SK-N-SH (cell line): ENCODE measurements at regions not wholly inside any gene's neighbourhood (a gene's known extent, or its start where the extent isn't known, plus 50 kb on each side); places are given as distances from the start of the nearest gene placed in this dataset.

Experiments
- CTCF ChIA-PET: fragments of 300-600, 350-600 bp; formaldehyde crosslinking; extraction: SDS; loops from one replicate; lab custom pipeline; 2021; lab: Yijun Ruan, JAX
- POLR2A ChIA-PET: fragments of 350-600 bp; sonication (Branson Sonifier 250); formaldehyde crosslinking; extraction: SDS; loops from one replicate; lab custom pipeline; 2020; ENCODE audit warnings: antibody characterized with exemption, inconsistent platforms; lab: Yijun Ruan, JAX
- DNase-seq: peaks from one replicate; pipeline ENCODE4 v3.0.0; 2012
- H2AFZ ChIP-seq: fragments of 200-600 bp; sonication (generic); 2 replicates; pipeline ENCODE4 v1.8.1; 2016; ENCODE audit warnings: antibody characterized with exemption, mild to moderate bottlenecking, low read depth
- H3F3A ChIP-seq: fragments of 200-600 bp; sonication (generic); replicated peaks from 2 replicates; pipeline ENCODE3; 2016; ENCODE audit warnings: antibody characterized with exemption, mild to moderate bottlenecking; ENCODE audit not compliant: insufficient read depth
- H3K27ac ChIP-seq, 2 experiments: fragments of 200-500 bp in 1 of 2; fragments of 200-600 bp in 1 of 2; sonication (Bioruptor generic) in 1 of 2; sonication (generic), shearing (Covaris generic) in 1 of 2; 2 replicates each; pipeline versions ENCODE4 v1.5.1 to v1.6.1; 2014 to 2016; ENCODE audit warnings: low read depth in 2 of 2, inconsistent platforms in 1 of 2, low read length in 1 of 2, mild to moderate bottlenecking in 1 of 2, mixed read lengths in 1 of 2
- H3K27me3 ChIP-seq: fragments of 200-600 bp; sonication (generic), shearing (Covaris generic); 2 replicates; pipeline ENCODE4 v1.6.1; 2016; ENCODE audit warnings: mixed run types; ENCODE audit not compliant: insufficient read depth
- H3K36me3 ChIP-seq, 2 experiments: fragments of 200-500 bp in 1 of 2; fragments of 200-600 bp in 1 of 2; sonication (Bioruptor generic) in 1 of 2; sonication (generic) in 1 of 2; replicated peaks in 1 of 2; 2 replicates each; pipeline versions ENCODE3 to v1.5.1; 2014 to 2016; ENCODE audit warnings: low read length in 1 of 2, mild to moderate bottlenecking in 1 of 2; ENCODE audit not compliant: insufficient read depth in 2 of 2, control insufficient read depth in 1 of 2
- H3K4me1 ChIP-seq, 2 experiments: fragments of 200-500 bp in 1 of 2; fragments of 200-600 bp in 1 of 2; sonication (Bioruptor generic) in 1 of 2; sonication (generic), shearing (Covaris generic) in 1 of 2; 2 replicates each; pipeline versions ENCODE4 v1.5.1 to v1.6.1; 2014 to 2016; ENCODE audit warnings: low read depth in 1 of 2, low read length in 1 of 2, mixed run types in 1 of 2; ENCODE audit not compliant: insufficient read depth in 2 of 2, control insufficient read depth in 1 of 2
- H3K4me2 ChIP-seq: fragments of 200-600 bp; sonication (generic), shearing (Covaris generic); 2 replicates; pipeline ENCODE4 v1.6.1; 2017; ENCODE audit warnings: mixed run types
- H3K4me3 ChIP-seq, 2 experiments: fragments of 200-500 bp in 1 of 2; fragments of 200-600 bp in 1 of 2; sonication (Bioruptor generic) in 1 of 2; sonication (generic), shearing (Covaris generic) in 1 of 2; 2 replicates each; pipeline versions ENCODE4 v1.5.1 to v1.8.1; 2014 to 2016; ENCODE audit warnings: low read depth in 2 of 2, inconsistent platforms in 1 of 2, low read length in 1 of 2, mild to moderate bottlenecking in 1 of 2, mixed read lengths in 1 of 2, moderate library complexity in 1 of 2
- H3K79me2 ChIP-seq: fragments of 200-600 bp; sonication (generic); 2 replicates; pipeline ENCODE4 v1.8.1; 2017; ENCODE audit warnings: mild to moderate bottlenecking; ENCODE audit not compliant: insufficient read depth
- H3K9ac ChIP-seq: fragments of 200-600 bp; sonication (generic); 2 replicates; pipeline ENCODE4 v1.6.1; 2017; ENCODE audit warnings: mixed run types
- H3K9me2 ChIP-seq: fragments of 200-600 bp; sonication (generic); 2 replicates; pipeline ENCODE4 v1.6.1; 2017; ENCODE audit warnings: mixed run types
- H3K9me3 ChIP-seq: fragments of 200-600 bp; sonication (generic); 2 replicates; pipeline ENCODE4 v1.6.1; 2017; ENCODE audit warnings: mixed run types, mild to moderate bottlenecking, moderate library complexity
- H4K20me1 ChIP-seq: fragments of 200-600 bp; sonication (generic); 2 replicates; pipeline ENCODE4 v1.6.1; 2017; ENCODE audit warnings: mild to moderate bottlenecking, mixed run types; ENCODE audit not compliant: insufficient read depth
- CHD2 ChIP-seq: fragments of 150-350 bp; IDR thresholded peaks from 2 replicates; pipeline ENCODE4 v1.6.1; 2018; ENCODE audit warnings: low read length; ENCODE audit not compliant: partially characterized antibody
- EP300 ChIP-seq, 2 experiments: IDR thresholded peaks; 2 replicates each; pipeline versions ENCODE4 v1.4.0 to v1.6.1; 2012; ENCODE audit warnings: borderline replicate concordance in 1 of 2, low read depth in 1 of 2, low read length in 1 of 2
- FOXJ3 ChIP-seq: sonication (generic); formaldehyde crosslinking; IDR thresholded peaks from 2 replicates; pipeline ENCODE4 v1.5.1; 2020; ENCODE audit warnings: mild to moderate bottlenecking, missing genetic modification reagents
- GATA2 ChIP-seq: sonication (generic); formaldehyde crosslinking; IDR thresholded peaks from 2 replicates; pipeline ENCODE4 v1.5.0; 2020; ENCODE audit warnings: mild to moderate bottlenecking, missing genetic modification reagents
- MEF2A ChIP-seq: IDR thresholded peaks from 2 replicates; pipeline ENCODE4 v1.4.0; 2012; ENCODE audit warnings: low read depth, borderline replicate concordance
- MXI1 ChIP-seq: IDR thresholded peaks from 2 replicates; pipeline ENCODE4 v1.6.1; 2012; ENCODE audit warnings: mild to moderate bottlenecking, low read depth, low read length, improper control_type of control experiment
- PBX3 ChIP-seq: IDR thresholded peaks from 2 replicates; pipeline ENCODE4; 2012
- RAD21 ChIP-seq: IDR thresholded peaks from 2 replicates; pipeline ENCODE4 v1.6.1; 2012; ENCODE audit warnings: mild to moderate bottlenecking, low read length
- RCOR1 ChIP-seq: fragments of 150-350 bp; IDR thresholded peaks from 2 replicates; pipeline ENCODE4 v1.6.1; 2017; ENCODE audit warnings: antibody characterized with exemption, low read length
- RFX5 ChIP-seq: IDR thresholded peaks from 2 replicates; pipeline ENCODE4 v1.6.1; 2012; ENCODE audit warnings: mild to moderate bottlenecking, improper control_type of control experiment, low read length
- SMC3 ChIP-seq: IDR thresholded peaks from 2 replicates; pipeline ENCODE4 v1.6.1; 2012; ENCODE audit warnings: low read depth, low read length, improper control_type of control experiment
- TCF12 ChIP-seq: IDR thresholded peaks from 2 replicates; pipeline ENCODE4 v1.4.0; 2012
- WGBS: methylation state at CpG from one replicate; pipeline ENCODE4 v1.1.6; 2017; ENCODE audit warnings: low lambda C conversion rate; 5-methylcytosine and 5-hydroxymethylcytosine counted together
- TF ChIP-seq, protein P1 (sequence below): IDR thresholded peaks from 2 replicates; pipeline ENCODE4 v1.4.0; 2012; ENCODE audit warnings: low read depth, borderline replicate concordance

DNA sequence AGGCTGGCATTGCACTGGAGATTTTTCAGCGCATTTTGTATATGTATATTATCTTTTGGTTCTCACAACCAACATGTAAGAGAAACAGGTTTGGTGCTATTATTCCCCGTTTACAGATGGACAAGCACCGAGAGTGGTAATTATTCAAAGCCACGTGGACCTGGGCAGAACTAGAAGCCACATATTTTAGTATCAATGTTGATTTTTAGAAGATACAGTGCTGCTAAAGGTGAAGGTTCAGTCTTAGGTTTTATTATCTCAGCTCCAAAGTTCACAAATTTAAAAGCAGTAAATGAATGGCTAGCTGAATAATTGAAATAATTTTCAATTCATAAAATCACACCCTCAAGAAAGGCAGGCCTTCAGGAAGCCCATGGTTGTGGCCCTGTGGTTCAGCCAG lies 400.6 kb upstream of the ID2 start:
- 68% methylated on average over 4 of the region's 4 CpGs for WGBS
- Histone ChIP-seq H3K4me1 (peaks cover 0 to 22% of the 10 kb centered on the region in 2 experiments; a peak in 2 of 4 replicates), H3K27me3 (no peaks in the 10 kb centered on the region), H3K27ac (no peak overlapping the region), H3K4me3 (no peak overlapping the region), H3K9ac (no peak overlapping the region), H2AFZ (no peak overlapping the region), H3F3A (no peaks in the 10 kb centered on the region), H4K20me1 (no peaks in the 10 kb centered on the region), H3K79me2 (no peaks in the 10 kb centered on the region), H3K9me3 (no peaks in the 10 kb centered on the region), H3K4me2 (no peak overlapping the region), H3K9me2 (no peaks in the 10 kb centered on the region), H3K36me3 (no peaks in the 10 kb centered on the region)
- POLR2A ChIA-PET: no interaction called here
- CTCF ChIA-PET: interaction anchor here (0.6 to 2.0 kb wide), 7 partner anchors 9 to 1184 kb away, joined by 3 to 5 read pairs (median 3); no protein-coding TSS in a partner anchor
- no peak for DNase-seq
- TF ChIP-seq, protein P1, sequence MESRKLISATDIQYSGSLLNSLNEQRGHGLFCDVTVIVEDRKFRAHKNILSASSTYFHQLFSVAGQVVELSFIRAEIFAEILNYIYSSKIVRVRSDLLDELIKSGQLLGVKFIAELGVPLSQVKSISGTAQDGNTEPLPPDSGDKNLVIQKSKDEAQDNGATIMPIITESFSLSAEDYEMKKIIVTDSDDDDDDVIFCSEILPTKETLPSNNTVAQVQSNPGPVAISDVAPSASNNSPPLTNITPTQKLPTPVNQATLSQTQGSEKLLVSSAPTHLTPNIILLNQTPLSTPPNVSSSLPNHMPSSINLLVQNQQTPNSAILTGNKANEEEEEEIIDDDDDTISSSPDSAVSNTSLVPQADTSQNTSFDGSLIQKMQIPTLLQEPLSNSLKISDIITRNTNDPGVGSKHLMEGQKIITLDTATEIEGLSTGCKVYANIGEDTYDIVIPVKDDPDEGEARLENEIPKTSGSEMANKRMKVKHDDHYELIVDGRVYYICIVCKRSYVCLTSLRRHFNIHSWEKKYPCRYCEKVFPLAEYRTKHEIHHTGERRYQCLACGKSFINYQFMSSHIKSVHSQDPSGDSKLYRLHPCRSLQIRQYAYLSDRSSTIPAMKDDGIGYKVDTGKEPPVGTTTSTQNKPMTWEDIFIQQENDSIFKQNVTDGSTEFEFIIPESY: no peak
- TF ChIP-seq MXI1: no peak

DNA sequence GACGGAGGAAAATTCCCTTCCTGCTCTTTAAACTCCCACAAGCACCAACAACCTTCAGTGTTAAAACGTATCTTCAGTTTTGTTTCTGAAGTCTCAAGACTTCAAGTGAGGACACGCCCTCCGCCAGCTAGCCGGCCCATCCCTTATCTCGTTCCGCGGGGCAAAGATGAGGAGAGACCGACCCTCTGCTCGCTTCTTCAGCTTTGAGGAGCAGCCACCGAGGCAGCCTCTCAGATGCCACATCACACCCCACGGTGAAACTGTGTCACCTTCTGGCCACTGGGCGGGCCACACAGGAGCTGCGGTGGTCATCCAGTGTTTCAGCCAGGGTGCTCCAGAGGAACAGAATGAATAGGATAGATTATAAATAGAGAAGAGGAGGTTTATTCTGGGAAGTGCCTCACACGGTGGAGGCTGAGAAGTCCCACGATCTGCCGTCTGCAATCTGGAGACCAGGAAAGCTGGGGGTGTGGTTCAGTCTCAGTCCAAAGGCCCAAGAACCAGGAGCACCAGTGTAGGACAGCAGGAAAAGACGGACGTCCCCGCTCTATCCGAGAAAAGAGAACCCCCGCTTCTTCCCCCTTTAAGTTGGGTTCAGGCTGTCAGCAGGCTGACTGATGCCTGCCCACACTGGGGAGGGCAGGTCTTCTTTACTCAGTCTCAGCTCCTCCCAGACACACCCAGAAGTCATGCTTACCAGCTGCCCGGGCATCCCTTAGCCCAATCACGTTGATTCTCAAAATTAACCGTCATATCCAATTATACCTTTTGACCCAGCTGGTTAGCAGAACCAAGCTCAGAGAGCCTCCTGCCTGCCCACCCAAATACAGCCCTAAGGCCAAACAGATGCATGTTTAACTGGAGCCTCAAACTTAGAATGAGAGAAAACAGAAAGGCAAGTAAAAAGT lies 399.7 kb upstream of the ID2 start:
- Histone ChIP-seq H3K4me3 (no peak overlapping the region), H3K9me2 (no peaks in the 10 kb centered on the region), H3K4me2 (no peak overlapping the region), H2AFZ (no peak overlapping the region), H3F3A (no peaks in the 10 kb centered on the region), H3K36me3 (no peaks in the 10 kb centered on the region), H4K20me1 (no peaks in the 10 kb centered on the region), H3K4me1 (peaks cover 0 to 22% of the 10 kb centered on the region in 2 experiments; a peak in 2 of 4 replicates), H3K9ac (no peak overlapping the region), H3K9me3 (no peaks in the 10 kb centered on the region), H3K79me2 (no peaks in the 10 kb centered on the region), H3K27me3 (no peaks in the 10 kb centered on the region), H3K27ac (peak overlapping the region in 1 of 2 experiments; percentile 76; a peak in 2 of 4 replicates)
- TF ChIP-seq CHD2 (peak; percentile 78), FOXJ3 (CRISPR knock-in tag) (peak; percentile 78; the same call in 1 of the 2 replicates), RAD21 (peak; percentile 40; the same call in 1 of the 2 replicates), SMC3 (peak; percentile 15; the same call in 1 of the 2 replicates), MXI1 (peak; percentile 61; the same call in 1 of the 2 replicates), PBX3 (no peak), MEF2A (no peak), EP300 (IDR thresholded peaks at IDR 0.05; ENCODE audit: borderline replicate concordance in 1 of 2, low read depth in 1 of 2, low read length in 1 of 2) (peak in 1 of 2 experiments; percentile 96; a peak in 2 of 4 replicates), TCF12 (peak; percentile 44; the same call in 1 of the 2 replicates), GATA2 (CRISPR knock-in tag) (no peak; the same call in 1 of the 2 replicates), RCOR1 (peak; percentile 86), RFX5 (0 out of 2 replicates have a peak, but pooled peaks have one; percentile 22)
- WGBS: 78% methylated on average over 21 of the region's 25 CpGs
- POLR2A ChIA-PET: interaction anchor here (1.3 to 2.0 kb wide), 2 partner anchors 258 to 400 kb away, joined by 6 to 8 read pairs; partner anchors contain the start of gene ID2
- CTCF ChIA-PET: interaction anchor here (0.5 to 2.0 kb wide), 8 partner anchors 10 to 1185 kb away, joined by 3 to 5 read pairs (median 4); no protein-coding TSS in a partner anchor
- peak; percentile 81 for DNase-seq
